Osteoblast (primary cell): ENCODE measurements at regions not wholly inside any gene's neighbourhood (a gene's known extent, or its start where the extent isn't known, plus 50 kb on each side); places are given as distances from the start of the nearest gene placed in this dataset.

Experiments used
- DNase-seq: peaks from one replicate; pipeline ENCODE4 v3.0.0; 2011; ENCODE audit warnings: low spot score, mixed read lengths; ENCODE audit not compliant: insufficient read length; ENCODE audit errors: missing footprints
- H2AFZ ChIP-seq: 2 replicates; pipeline ENCODE4 v1.6.0; 2011; ENCODE audit warnings: mild to moderate bottlenecking, low read length
- H3K27ac ChIP-seq: 2 replicates; pipeline ENCODE4 v1.5.1; 2011; ENCODE audit warnings: mild to moderate bottlenecking, low read depth, low read length, moderate library complexity
- H3K27me3 ChIP-seq: 2 replicates; pipeline ENCODE4 v1.6.0; 2012; ENCODE audit warnings: mild to moderate bottlenecking, control low read depth, inconsistent platforms, low read length, moderate library complexity; ENCODE audit not compliant: insufficient read depth
- H3K36me3 ChIP-seq: 2 replicates; pipeline ENCODE4 v1.5.1; 2011; ENCODE audit warnings: mild to moderate bottlenecking, low read length, control low read depth, moderate library complexity; ENCODE audit not compliant: insufficient read depth
- H3K4me1 ChIP-seq: 2 replicates; pipeline ENCODE4 v1.5.1; 2011; ENCODE audit warnings: mild to moderate bottlenecking, low read length, control low read depth, moderate library complexity; ENCODE audit not compliant: insufficient read depth
- H3K4me2 ChIP-seq: 2 replicates; pipeline ENCODE4 v1.6.0; 2011; ENCODE audit warnings: mild to moderate bottlenecking, low read length; ENCODE audit not compliant: insufficient read depth
- H3K4me3 ChIP-seq: fragments of 200-600 bp; sonication (generic); 3 replicates; pipeline ENCODE4 v1.5.1; 2012; ENCODE audit warnings: mild to moderate bottlenecking, low read length, inconsistent platforms; ENCODE audit not compliant: insufficient read depth
- H3K79me2 ChIP-seq: 2 replicates; pipeline ENCODE4 v1.6.0; 2012; ENCODE audit warnings: mild to moderate bottlenecking, low read length, control low read depth, inconsistent platforms; ENCODE audit not compliant: insufficient read depth
- H3K9me3 ChIP-seq: 2 replicates; pipeline ENCODE4 v1.5.1; 2011; ENCODE audit warnings: low read depth, low read length, control low read depth
- H4K20me1 ChIP-seq: 2 replicates; pipeline ENCODE4 v1.6.0; 2012; ENCODE audit warnings: mild to moderate bottlenecking, low read length, control low read depth; ENCODE audit not compliant: insufficient read depth
- CTCF ChIP-seq: IDR thresholded peaks from 2 replicates; pipeline ENCODE4 v1.5.1; 2011; ENCODE audit warnings: mild to moderate bottlenecking, low read depth, low read length, moderate library complexity; ENCODE audit errors: extremely low read depth

- no peaks in the 10 kb centered on the region for H3K27me3 ChIP-seq
- no peak overlapping the region for H2AFZ ChIP-seq
- H4K20me1 ChIP-seq = no peaks in the 10 kb centered on the region
- H3K4me3 ChIP-seq = no peak overlapping the region
- DNase-seq = no peak
- no peak overlapping the region for H3K27ac ChIP-seq
- H3K36me3 ChIP-seq = no peaks in the 10 kb centered on the region
- TF ChIP-seq CTCF = no peak
- H3K4me1 ChIP-seq = no peaks in the 10 kb centered on the region
- no peaks in the 10 kb centered on the region for H3K9me3 ChIP-seq
- H3K4me2 ChIP-seq = no peak overlapping the region
- no peaks in the 10 kb centered on the region for H3K79me2 ChIP-seq
Measured at GRCh38 chr11:80914311-80914710, 1473.5 kb upstream of the TENM4 start.

- no peaks in the 10 kb centered on the region for H3K27me3 ChIP-seq
- H3K4me2 ChIP-seq = no peak overlapping the region
- no peaks in the 10 kb centered on the region for H3K4me1 ChIP-seq
- H3K4me3 ChIP-seq = no peak overlapping the region
- no peaks in the 10 kb centered on the region for H3K9me3 ChIP-seq
- H3K79me2 ChIP-seq = no peaks in the 10 kb centered on the region
- H3K27ac ChIP-seq = no peak overlapping the region
- TF ChIP-seq CTCF = no peak
- H2AFZ ChIP-seq = no peak overlapping the region
- H3K36me3 ChIP-seq = no peaks in the 10 kb centered on the region
- no peaks in the 10 kb centered on the region for H4K20me1 ChIP-seq
- no peak for DNase-seq
Measured at GRCh38 chr11:80911666-80912065, 1470.8 kb upstream of the TENM4 start.

GRCh38 chr11:80900265-80900664, 1459.4 kb upstream of the TENM4 start:
- no peaks in the 10 kb centered on the region for H3K4me1 ChIP-seq
- no peak overlapping the region for H2AFZ ChIP-seq
- no peaks in the 10 kb centered on the region for H3K36me3 ChIP-seq
- no peak overlapping the region for H3K27ac ChIP-seq
- TF ChIP-seq CTCF = no peak
- H3K27me3 ChIP-seq = no peaks in the 10 kb centered on the region
- DNase-seq = no peak
- H3K4me2 ChIP-seq = no peak overlapping the region
- H3K79me2 ChIP-seq = no peaks in the 10 kb centered on the region
- no peak overlapping the region for H3K4me3 ChIP-seq
- no peaks in the 10 kb centered on the region for H4K20me1 ChIP-seq
- H3K9me3 ChIP-seq = no peaks in the 10 kb centered on the region

- no peak for DNase-seq
- no peak overlapping the region for H2AFZ ChIP-seq
- H4K20me1 ChIP-seq = no peaks in the 10 kb centered on the region
- no peak overlapping the region for H3K27ac ChIP-seq
- H3K4me3 ChIP-seq = no peak overlapping the region
- no peak for TF ChIP-seq CTCF
- no peaks in the 10 kb centered on the region for H3K27me3 ChIP-seq
- no peak overlapping the region for H3K4me2 ChIP-seq
- H3K9me3 ChIP-seq = no peaks in the 10 kb centered on the region
- H3K36me3 ChIP-seq = no peaks in the 10 kb centered on the region
- H3K4me1 ChIP-seq = no peaks in the 10 kb centered on the region
- H3K79me2 ChIP-seq = no peaks in the 10 kb centered on the region
Measured at GRCh38 chr11:80899381-80899780, 1458.6 kb upstream of the TENM4 start.
